Heart left ventricle (tissue), 16 donors: ENCODE measurements at regions not wholly inside any gene's neighbourhood (a gene's known extent, or its start where the extent isn't known, plus 50 kb on each side); places are given as distances from the start of the nearest gene placed in this dataset.

Experiments
- ATAC-seq, 4 donors: fragments of 200-7000 bp; cut with Tn5 transposase; one replicate each; pipeline ENCODE4 v1.9.1; 2020 to 2022; ENCODE audit warnings: moderate library complexity in 4 of 4, mild to moderate bottlenecking in 3 of 4, moderate number of reproducible peaks in 1 of 4
- DNase-seq, 5 donors: peaks; one replicate each; pipeline ENCODE4 v3.0.0-alpha.2; 2020
- H3K27ac ChIP-seq, 12 donors: fragments of 200-600 bp; sonication (generic) in 4 of 12; one replicate each; pipeline versions ENCODE4 v1.5.0 to v1.8.0; 2016 to 2022; ENCODE audit warnings: mild to moderate bottlenecking in 2 of 12
- H3K27me3 ChIP-seq, 9 donors: fragments of 200-600 bp; sonication (generic) in 2 of 9; one replicate each; pipeline versions ENCODE4 v1.5.1 to v1.8.0; 2016 to 2022; ENCODE audit warnings: mild to moderate bottlenecking in 3 of 9
- H3K36me3 ChIP-seq, 9 donors: fragments of 200-600 bp; sonication (generic) in 2 of 9; one replicate each; pipeline versions ENCODE4 v1.5.0 to v1.8.0; 2018 to 2022; ENCODE audit warnings: mild to moderate bottlenecking in 2 of 9
- H3K4me1 ChIP-seq, 12 donors: fragments of 200-600 bp; sonication (generic) in 4 of 12; one replicate each; pipeline versions ENCODE4 v1.5.0 to v1.8.0; 2016 to 2022; ENCODE audit warnings: mild to moderate bottlenecking in 3 of 12
- H3K4me3 ChIP-seq, 12 donors: fragments of 200-600 bp; sonication (generic) in 4 of 12; one replicate each; pipeline versions ENCODE4 v1.5.0 to v1.8.0; 2017 to 2022; ENCODE audit warnings: mild to moderate bottlenecking in 9 of 12, moderate library complexity in 4 of 12
- H3K9me3 ChIP-seq, 12 donors: fragments of 200-600 bp; sonication (generic) in 4 of 12; one replicate each; pipeline versions ENCODE4 v1.5.0 to v1.8.0; 2016 to 2022; ENCODE audit warnings: mild to moderate bottlenecking in 1 of 12
- CTCF ChIP-seq, 12 donors: fragments of 200-600 bp; sonication (generic) in 4 of 12; IDR thresholded peaks; one replicate each; pipeline versions ENCODE4 v1.5.0 to v1.8.0; 2018 to 2022; ENCODE audit warnings: antibody characterized with exemption in 12 of 12, mild to moderate bottlenecking in 5 of 12
- POLR2A ChIP-seq, 2 donors: fragments of 450-650 bp; IDR thresholded peaks; one replicate each; pipeline ENCODE4 v1.6.1; 2017; ENCODE audit warnings: antibody characterized with exemption in 2 of 2, mild to moderate bottlenecking in 2 of 2, moderate library complexity in 2 of 2
- WGBS, 4 donors: extraction: QIAGEN DNeasy Blood & Tissue Kit in 2 of 4; methylation state at CpG; one replicate each; pipeline versions ENCODE4 v1.1.5 to v1.1.7; 2013 to 2018; 5-methylcytosine and 5-hydroxymethylcytosine counted together
- intact Hi-C, 10 donors: fragments of 100-400 bp; cut with DNase I; formaldehyde crosslinking; loops; one replicate each; pipeline versions ENCODE4 v1.11.1 to v1.14.2; 2022
- donor health status: ischemic (EF 13 %, LVEDD 7.1; RV severe dilation, severe dysfunction).
- donor health status: healthy with polysubstance abuse.
- donor health status: DM: no; HTN: yes; CAD: no.
- donor health status: DM: no; HTN: no; CAD: no.
- donor health status: ischemic (EF 25% LVEDD 6.9; RV normal size, moderate dysfunction).
- donor health status: ischemic (EF 25% LVEDD 5.7; RV mildly dilated, moderate dysfunction).
- donor health status: healthy.
- donor health status: DM: yes; HTN: yes; CAD: no.
- donor health status: ischemic (EF 35%, LVEDD 5.7; RV mildly dilated, moderate dysfunction).
- donor health status: nonischemic (EF 11% LVEDD 7.7; RV severe dilation, severe dysfunction).
- donor health status: DM: yes; HTN: yes; CAD: no.
- donor health status: PGD.
- donor health status: ischemic (EF 29% LVEDD 5.4; RV normal size, mild dysfunction).
- donor health status: nonischemic (EF 23%, LVEDD 6.1; RV moderate dilation, normal function).

DNA sequence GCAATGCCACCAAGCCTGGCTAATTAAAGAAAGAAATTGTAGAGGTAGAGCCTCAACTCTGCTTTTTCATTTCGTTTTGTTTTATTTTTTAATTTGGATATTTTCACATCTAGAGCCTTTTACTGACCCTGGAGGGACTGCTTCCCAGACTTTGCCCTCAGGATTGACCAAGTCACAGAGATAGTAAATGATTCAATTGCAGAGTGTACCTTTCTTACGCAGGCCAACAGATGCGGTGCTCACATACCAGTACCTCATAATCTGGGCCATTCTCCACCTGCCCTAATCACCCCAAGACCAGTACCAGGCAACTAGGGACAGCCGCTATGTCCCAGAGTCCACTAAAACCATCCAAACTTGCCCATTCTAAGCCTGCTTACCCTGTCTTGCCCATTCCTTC, 110.8 kb downstream of the DDX1 start:
- Histone ChIP-seq H3K4me3 (no peak overlapping the region), H3K4me1 (peaks cover 0 to 33% (median 14%) of the 10 kb centered on the region in 12 donors), H3K9me3 (no peaks in the 10 kb centered on the region), H3K27me3 (no peaks in the 10 kb centered on the region), H3K36me3 (no peaks in the 10 kb centered on the region), H3K27ac (peak overlapping the region in 1 of 12 donors; percentile 32)
- TF ChIP-seq CTCF (IDR thresholded peaks at IDR 0.05) (no peak), POLR2A (IDR thresholded peaks at IDR 0.05) (no peak)
- intact Hi-C loops = no loop called here
- 73 to 88% (median 76%) methylated on average over 4 of the region's 4 CpGs for WGBS, 4 donors
- DNase-seq = no peak
- ATAC-seq = no peak

DNA sequence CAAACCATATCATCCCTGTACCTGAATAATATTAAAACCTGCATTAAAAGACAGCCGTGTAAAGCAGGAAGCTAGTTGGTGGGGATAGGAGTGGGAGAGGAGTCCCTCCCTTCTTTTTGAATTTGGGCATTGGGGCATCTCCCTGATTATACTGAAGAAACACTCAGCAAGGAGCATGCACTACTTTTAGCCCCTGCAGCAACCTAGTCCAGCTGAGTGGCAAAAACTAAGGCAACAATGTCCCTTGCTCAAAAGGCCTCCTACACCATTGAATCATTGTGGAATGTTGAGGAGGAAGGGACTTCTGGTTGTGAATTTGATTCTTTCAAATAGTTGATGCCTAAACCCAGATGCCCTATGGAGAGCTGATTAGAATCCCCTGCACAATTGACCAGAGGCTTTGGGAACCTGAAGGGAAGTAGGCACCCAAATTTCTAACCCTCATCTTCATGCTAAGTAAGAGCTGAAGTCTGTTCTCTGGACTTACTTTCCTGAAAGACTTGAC, 111.7 kb downstream of the DDX1 start:
- Histone ChIP-seq H3K36me3 (no peaks in the 10 kb centered on the region), H3K4me3 (no peak overlapping the region), H3K4me1 (peaks cover 0 to 33% (median 14%) of the 10 kb centered on the region in 12 donors), H3K27ac (peak overlapping the region in 11 of 12 donors; percentile 44 to 81 (median 70)), H3K9me3 (no peaks in the 10 kb centered on the region), H3K27me3 (no peaks in the 10 kb centered on the region)
- DNase-seq (no peak), ATAC-seq (no peak)
- WGBS, 4 donors = 60 to 81% (median 78%) methylated on average over 1 of the region's 1 CpG
- TF ChIP-seq POLR2A (IDR thresholded peaks at IDR 0.05) (no peak), CTCF (IDR thresholded peaks at IDR 0.05) (no peak)
- intact Hi-C loops = no loop called here

GRCh38 chr2:15704086-15704787, 112.6 kb downstream of the DDX1 start:
- WGBS, 4 donors = 28 to 40% (median 37%) methylated on average over 2 of the region's 2 CpGs
- no peaks in the 10 kb centered on the region for H3K36me3 ChIP-seq

More at GRCh38 chr2:15704086-15704787, 112.6 kb downstream of the DDX1 start:
- TF ChIP-seq CTCF (IDR thresholded peaks at IDR 0.05) (no peak), POLR2A (IDR thresholded peaks at IDR 0.05) (no peak)
- Histone ChIP-seq H3K4me1 (peaks cover 0 to 33% (median 19%) of the 10 kb centered on the region in 12 donors), H3K9me3 (no peaks in the 10 kb centered on the region), H3K27me3 (no peaks in the 10 kb centered on the region), H3K27ac (peak overlapping the region; percentile 43 to 81 (median 70)), H3K4me3 (no peak overlapping the region)
- intact Hi-C loops = no loop called here
- DNase-seq = peak in 1 of 5 donors; percentile 33
- ATAC-seq = peak; percentile 43 to 81 (median 60)
